SK-N-SH (cell line): ENCODE measurements at regions not wholly inside any gene's neighbourhood (a gene's known extent, or its start where the extent isn't known, plus 50 kb on each side); places are given as distances from the start of the nearest gene placed in this dataset.

Experiments used
- CTCF ChIA-PET: fragments of 300-600, 350-600 bp; formaldehyde crosslinking; extraction: SDS; loops from one replicate; lab custom pipeline; 2021; lab: Yijun Ruan, JAX
- POLR2A ChIA-PET: fragments of 350-600 bp; sonication (Branson Sonifier 250); formaldehyde crosslinking; extraction: SDS; loops from one replicate; lab custom pipeline; 2020; ENCODE audit warnings: antibody characterized with exemption, inconsistent platforms; lab: Yijun Ruan, JAX
- DNase-seq: peaks from one replicate; pipeline ENCODE4 v3.0.0; 2012
- H2AFZ ChIP-seq: fragments of 200-600 bp; sonication (generic); 2 replicates; pipeline ENCODE4 v1.8.1; 2016; ENCODE audit warnings: antibody characterized with exemption, mild to moderate bottlenecking, low read depth
- H3F3A ChIP-seq: fragments of 200-600 bp; sonication (generic); replicated peaks from 2 replicates; pipeline ENCODE3; 2016; ENCODE audit warnings: antibody characterized with exemption, mild to moderate bottlenecking; ENCODE audit not compliant: insufficient read depth
- H3K27ac ChIP-seq, 2 experiments: fragments of 200-500 bp in 1 of 2; fragments of 200-600 bp in 1 of 2; sonication (Bioruptor generic) in 1 of 2; sonication (generic), shearing (Covaris generic) in 1 of 2; 2 replicates each; pipeline versions ENCODE4 v1.5.1 to v1.6.1; 2014 to 2016; ENCODE audit warnings: low read depth in 2 of 2, inconsistent platforms in 1 of 2, low read length in 1 of 2, mild to moderate bottlenecking in 1 of 2, mixed read lengths in 1 of 2
- H3K27me3 ChIP-seq: fragments of 200-600 bp; sonication (generic), shearing (Covaris generic); 2 replicates; pipeline ENCODE4 v1.6.1; 2016; ENCODE audit warnings: mixed run types; ENCODE audit not compliant: insufficient read depth
- H3K36me3 ChIP-seq, 2 experiments: fragments of 200-500 bp in 1 of 2; fragments of 200-600 bp in 1 of 2; sonication (Bioruptor generic) in 1 of 2; sonication (generic) in 1 of 2; replicated peaks in 1 of 2; 2 replicates each; pipeline versions ENCODE3 to v1.5.1; 2014 to 2016; ENCODE audit warnings: low read length in 1 of 2, mild to moderate bottlenecking in 1 of 2; ENCODE audit not compliant: insufficient read depth in 2 of 2, control insufficient read depth in 1 of 2
- H3K4me1 ChIP-seq, 2 experiments: fragments of 200-500 bp in 1 of 2; fragments of 200-600 bp in 1 of 2; sonication (Bioruptor generic) in 1 of 2; sonication (generic), shearing (Covaris generic) in 1 of 2; 2 replicates each; pipeline versions ENCODE4 v1.5.1 to v1.6.1; 2014 to 2016; ENCODE audit warnings: low read depth in 1 of 2, low read length in 1 of 2, mixed run types in 1 of 2; ENCODE audit not compliant: insufficient read depth in 2 of 2, control insufficient read depth in 1 of 2
- H3K4me2 ChIP-seq: fragments of 200-600 bp; sonication (generic), shearing (Covaris generic); 2 replicates; pipeline ENCODE4 v1.6.1; 2017; ENCODE audit warnings: mixed run types
- H3K4me3 ChIP-seq, 2 experiments: fragments of 200-500 bp in 1 of 2; fragments of 200-600 bp in 1 of 2; sonication (Bioruptor generic) in 1 of 2; sonication (generic), shearing (Covaris generic) in 1 of 2; 2 replicates each; pipeline versions ENCODE4 v1.5.1 to v1.8.1; 2014 to 2016; ENCODE audit warnings: low read depth in 2 of 2, inconsistent platforms in 1 of 2, low read length in 1 of 2, mild to moderate bottlenecking in 1 of 2, mixed read lengths in 1 of 2, moderate library complexity in 1 of 2
- H3K79me2 ChIP-seq: fragments of 200-600 bp; sonication (generic); 2 replicates; pipeline ENCODE4 v1.8.1; 2017; ENCODE audit warnings: mild to moderate bottlenecking; ENCODE audit not compliant: insufficient read depth
- H3K9ac ChIP-seq: fragments of 200-600 bp; sonication (generic); 2 replicates; pipeline ENCODE4 v1.6.1; 2017; ENCODE audit warnings: mixed run types
- H3K9me2 ChIP-seq: fragments of 200-600 bp; sonication (generic); 2 replicates; pipeline ENCODE4 v1.6.1; 2017; ENCODE audit warnings: mixed run types
- H3K9me3 ChIP-seq: fragments of 200-600 bp; sonication (generic); 2 replicates; pipeline ENCODE4 v1.6.1; 2017; ENCODE audit warnings: mixed run types, mild to moderate bottlenecking, moderate library complexity
- H4K20me1 ChIP-seq: fragments of 200-600 bp; sonication (generic); 2 replicates; pipeline ENCODE4 v1.6.1; 2017; ENCODE audit warnings: mild to moderate bottlenecking, mixed run types; ENCODE audit not compliant: insufficient read depth
- ELF1 ChIP-seq: IDR thresholded peaks from 2 replicates; pipeline ENCODE4 v1.4.0; 2012
- EZH2phosphoT487 ChIP-seq: fragments of 200-600 bp; sonication (generic); IDR thresholded peaks from 2 replicates; pipeline ENCODE4 v1.6.1; 2017; ENCODE audit warnings: low read depth, mixed run types, mild to moderate bottlenecking, antibody characterized with exemption, moderate library complexity, borderline replicate concordance
- MAX ChIP-seq: IDR thresholded peaks from 2 replicates; pipeline ENCODE4 v1.4.0; 2012; ENCODE audit warnings: low read depth
- NFIC ChIP-seq: IDR thresholded peaks from 2 replicates; pipeline ENCODE4 v1.4.0; 2012; ENCODE audit warnings: borderline replicate concordance
- NRF1 ChIP-seq: IDR thresholded peaks from 2 replicates; pipeline ENCODE4 v1.6.1; 2012; ENCODE audit warnings: low read depth, mild to moderate bottlenecking, low read length
- POLR2AphosphoS5 ChIP-seq: IDR thresholded peaks from 2 replicates; pipeline ENCODE4 v1.6.1; 2012; ENCODE audit warnings: low read depth, low read length
- RAD21 ChIP-seq: IDR thresholded peaks from 2 replicates; pipeline ENCODE4 v1.6.1; 2012; ENCODE audit warnings: mild to moderate bottlenecking, low read length
- REST ChIP-seq: IDR thresholded peaks from 2 replicates; pipeline ENCODE4 v1.6.1; 2012; ENCODE audit warnings: mild to moderate bottlenecking, low read depth, low read length, moderate library complexity
- RFX5 ChIP-seq: IDR thresholded peaks from 2 replicates; pipeline ENCODE4 v1.6.1; 2012; ENCODE audit warnings: mild to moderate bottlenecking, improper control_type of control experiment, low read length
- TAF1 ChIP-seq: IDR thresholded peaks from 2 replicates; pipeline ENCODE4 v1.6.1; 2012; ENCODE audit warnings: low read depth, mild to moderate bottlenecking, low read length, moderate library complexity, borderline replicate concordance
- TCF12 ChIP-seq: IDR thresholded peaks from 2 replicates; pipeline ENCODE4 v1.4.0; 2012
- ZBTB33 ChIP-seq: IDR thresholded peaks from 2 replicates; pipeline ENCODE4 v1.4.0; 2012; ENCODE audit warnings: low read depth, borderline replicate concordance
- WGBS: methylation state at CpG from one replicate; pipeline ENCODE4 v1.1.6; 2017; ENCODE audit warnings: low lambda C conversion rate; 5-methylcytosine and 5-hydroxymethylcytosine counted together

DNA sequence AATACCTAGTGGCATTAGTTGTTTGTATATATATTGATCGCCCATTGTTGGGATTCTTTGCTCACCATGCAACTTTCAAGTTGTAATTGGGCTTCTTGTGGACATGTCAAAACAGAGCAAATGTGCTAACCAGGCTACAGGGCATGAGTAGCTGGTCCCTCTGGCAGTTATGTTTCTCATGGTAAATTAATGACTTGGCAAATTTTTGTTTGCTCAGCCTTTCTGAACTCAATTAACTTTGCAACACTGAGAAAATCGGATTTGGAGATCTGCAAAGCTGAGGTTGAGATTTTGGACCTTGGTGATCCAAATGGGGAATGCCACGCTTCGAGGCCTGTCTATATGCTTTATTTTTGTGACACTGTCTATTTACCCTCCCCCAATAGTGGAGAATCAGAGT, 138.5 kb upstream of the PIRT start:
- WGBS, result 1% methylated on average over 4 of the region's 4 CpGs

GRCh38 chr17:10968007-10968406, 130.1 kb upstream of the PIRT start:
- Histone ChIP-seq H3K36me3 (no peaks in the 10 kb centered on the region), H3K27me3 (no peaks in the 10 kb centered on the region), H3K9ac (no peak overlapping the region), H3K4me2 (no peak overlapping the region), H3K9me3 (no peaks in the 10 kb centered on the region), H3F3A (no peaks in the 10 kb centered on the region), H2AFZ (no peak overlapping the region), H4K20me1 (no peaks in the 10 kb centered on the region), H3K79me2 (no peaks in the 10 kb centered on the region), H3K4me1 (no peaks in the 10 kb centered on the region), H3K4me3 (no peak overlapping the region), H3K9me2 (no peaks in the 10 kb centered on the region)
- CTCF ChIA-PET, result no interaction called here
- no peak for DNase-seq
- no peak for TF ChIP-seq ZBTB33
- no peak for TF ChIP-seq TAF1
- no peak for TF ChIP-seq EZH2phosphoT487
- TF ChIP-seq REST, result no peak
- TF ChIP-seq TCF12, result no peak
- TF ChIP-seq RFX5, result no peak
- TF ChIP-seq POLR2AphosphoS5, result no peak
- no peak for TF ChIP-seq ELF1
- TF ChIP-seq NFIC, result no peak
- TF ChIP-seq, all 33 proteins: peak for 0
- POLR2A ChIA-PET, result no interaction called here
- no peak overlapping the region for H3K27ac ChIP-seq

More for the DNA sequence above, 138.5 kb upstream of the PIRT start:
- Histone ChIP-seq H3K36me3 (no peaks in the 10 kb centered on the region), H4K20me1 (no peaks in the 10 kb centered on the region), H3K4me1 (no peaks in the 10 kb centered on the region), H3K27me3 (no peaks in the 10 kb centered on the region), H3F3A (no peaks in the 10 kb centered on the region), H3K27ac (no peak overlapping the region), H3K9me2 (no peaks in the 10 kb centered on the region), H2AFZ (no peak overlapping the region), H3K9me3 (no peaks in the 10 kb centered on the region), H3K79me2 (no peaks in the 10 kb centered on the region), H3K4me3 (no peak overlapping the region), H3K9ac (no peak overlapping the region), H3K4me2 (no peak overlapping the region)
- ChIA-PET POLR2A (no interaction called here), CTCF (no interaction called here)
- TF ChIP-seq MAX (no peak), RFX5 (no peak), NRF1 (no peak), RAD21 (no peak), POLR2AphosphoS5 (no peak)
- DNase-seq, result no peak
